ENCODE measurements at regions not wholly inside any gene's neighbourhood (a gene's known extent, or its start where the extent isn't known, plus 50 kb on each side); places are given as distances from the start of the nearest gene placed in this dataset.

DNA sequence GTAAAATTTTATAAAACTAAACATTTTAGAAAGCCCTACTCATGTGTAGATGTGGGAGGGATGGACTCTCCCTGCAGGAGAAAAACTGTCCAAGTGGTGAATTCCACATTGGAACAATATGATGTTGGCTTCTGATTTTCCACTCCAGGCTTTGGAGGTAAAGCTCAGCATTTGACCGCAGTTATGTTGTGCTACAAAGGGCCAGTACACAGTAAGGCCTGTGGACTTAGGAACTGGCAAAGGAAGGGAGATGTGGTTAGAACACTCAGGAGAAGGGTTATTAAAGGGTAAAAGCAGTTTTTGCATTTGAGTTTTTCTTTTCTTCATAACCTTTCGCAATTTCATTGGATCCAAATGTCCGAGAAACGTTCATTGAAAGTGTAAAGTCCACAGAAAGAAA, 150.3 kb upstream of the SASH1 start:
- no peaks in the 10 kb centered on the region for H4K20me1 ChIP-seq (ENCODE audit: insufficient read depth, low read length)
- peak overlapping the region; percentile 84 for H3K27ac ChIP-seq (ENCODE audit: low read depth, low read length)
- no peaks in the 10 kb centered on the region for H3K27me3 ChIP-seq (ENCODE audit: insufficient read depth, low read length)
- DNase-seq (ENCODE audit: insufficient read length, low spot score, missing footprints): peak; percentile 58
- no peaks in the 10 kb centered on the region for H3K79me2 ChIP-seq (ENCODE audit: insufficient read depth, low read length)
- TF ChIP-seq, protein P1, sequence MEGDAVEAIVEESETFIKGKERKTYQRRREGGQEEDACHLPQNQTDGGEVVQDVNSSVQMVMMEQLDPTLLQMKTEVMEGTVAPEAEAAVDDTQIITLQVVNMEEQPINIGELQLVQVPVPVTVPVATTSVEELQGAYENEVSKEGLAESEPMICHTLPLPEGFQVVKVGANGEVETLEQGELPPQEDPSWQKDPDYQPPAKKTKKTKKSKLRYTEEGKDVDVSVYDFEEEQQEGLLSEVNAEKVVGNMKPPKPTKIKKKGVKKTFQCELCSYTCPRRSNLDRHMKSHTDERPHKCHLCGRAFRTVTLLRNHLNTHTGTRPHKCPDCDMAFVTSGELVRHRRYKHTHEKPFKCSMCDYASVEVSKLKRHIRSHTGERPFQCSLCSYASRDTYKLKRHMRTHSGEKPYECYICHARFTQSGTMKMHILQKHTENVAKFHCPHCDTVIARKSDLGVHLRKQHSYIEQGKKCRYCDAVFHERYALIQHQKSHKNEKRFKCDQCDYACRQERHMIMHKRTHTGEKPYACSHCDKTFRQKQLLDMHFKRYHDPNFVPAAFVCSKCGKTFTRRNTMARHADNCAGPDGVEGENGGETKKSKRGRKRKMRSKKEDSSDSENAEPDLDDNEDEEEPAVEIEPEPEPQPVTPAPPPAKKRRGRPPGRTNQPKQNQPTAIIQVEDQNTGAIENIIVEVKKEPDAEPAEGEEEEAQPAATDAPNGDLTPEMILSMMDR (IDR thresholded peaks at IDR 0.05; ENCODE audit: extremely low read depth, low read depth, low read length): no peak
- no peaks in the 10 kb centered on the region for H3K36me3 ChIP-seq (ENCODE audit: insufficient read depth, low read length)
- H3K4me2 ChIP-seq (ENCODE audit: insufficient read depth, low read length): peak overlapping the region; percentile 76
- H3K9me3 ChIP-seq (ENCODE audit: low read depth, low read length): no peaks in the 10 kb centered on the region
- H3K4me1 ChIP-seq (ENCODE audit: insufficient read depth, low read length): peaks cover 25% of the 10 kb centered on the region
- H2AFZ ChIP-seq (ENCODE audit: low read length): no peak overlapping the region
- H3K4me3 ChIP-seq (ENCODE audit: insufficient read depth, low read length): peak overlapping the region; percentile 44

DNA sequence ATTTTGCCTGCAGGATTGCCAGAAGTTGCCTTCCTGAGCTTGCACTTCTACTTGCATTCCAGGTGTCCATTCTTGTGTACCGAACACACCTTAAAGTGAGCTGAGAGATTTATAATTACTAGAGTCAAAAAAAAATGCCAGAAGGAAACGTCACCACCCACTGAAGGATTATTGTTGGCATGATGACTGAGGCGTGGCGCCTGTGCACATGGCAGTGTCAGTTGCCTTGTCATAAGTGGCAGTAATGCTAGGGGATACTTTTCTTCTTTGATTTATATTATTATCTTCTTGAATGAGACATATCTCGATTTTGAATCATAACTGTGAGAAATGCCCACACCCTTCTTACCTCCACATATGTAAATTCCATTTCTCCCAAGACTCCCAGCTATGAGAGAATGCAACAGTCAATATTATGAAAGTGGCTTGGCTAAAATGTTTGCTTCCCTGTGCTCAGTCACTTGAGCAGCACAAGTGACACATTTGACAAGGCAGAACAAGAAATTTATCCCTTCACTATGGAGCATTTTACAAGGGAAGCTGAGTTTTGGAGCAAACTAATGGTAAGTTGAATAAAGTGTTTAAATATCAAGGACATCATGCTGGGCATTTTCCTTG, 149.5 kb upstream of the SASH1 start:
- H3K9me3 ChIP-seq (ENCODE audit: low read depth, low read length): no peaks in the 10 kb centered on the region
- H3K4me1 ChIP-seq (ENCODE audit: insufficient read depth, low read length): peaks cover 25% of the 10 kb centered on the region
- TF ChIP-seq, protein P1 (IDR thresholded peaks at IDR 0.05; ENCODE audit: extremely low read depth, low read depth, low read length): no peak
- H3K27ac ChIP-seq (ENCODE audit: low read depth, low read length): peak overlapping the region; percentile 67
- H3K27me3 ChIP-seq (ENCODE audit: insufficient read depth, low read length): no peaks in the 10 kb centered on the region
- H3K79me2 ChIP-seq (ENCODE audit: insufficient read depth, low read length): no peaks in the 10 kb centered on the region
- H3K36me3 ChIP-seq (ENCODE audit: insufficient read depth, low read length): no peaks in the 10 kb centered on the region
- H3K4me2 ChIP-seq (ENCODE audit: insufficient read depth, low read length): peak overlapping the region; percentile 76
- DNase-seq (ENCODE audit: insufficient read length, low spot score, missing footprints): no peak
- H3K4me3 ChIP-seq (ENCODE audit: insufficient read depth, low read length): peak overlapping the region; percentile 44
- H2AFZ ChIP-seq (ENCODE audit: low read length): no peak overlapping the region
- no peaks in the 10 kb centered on the region for H4K20me1 ChIP-seq (ENCODE audit: insufficient read depth, low read length)

DNA sequence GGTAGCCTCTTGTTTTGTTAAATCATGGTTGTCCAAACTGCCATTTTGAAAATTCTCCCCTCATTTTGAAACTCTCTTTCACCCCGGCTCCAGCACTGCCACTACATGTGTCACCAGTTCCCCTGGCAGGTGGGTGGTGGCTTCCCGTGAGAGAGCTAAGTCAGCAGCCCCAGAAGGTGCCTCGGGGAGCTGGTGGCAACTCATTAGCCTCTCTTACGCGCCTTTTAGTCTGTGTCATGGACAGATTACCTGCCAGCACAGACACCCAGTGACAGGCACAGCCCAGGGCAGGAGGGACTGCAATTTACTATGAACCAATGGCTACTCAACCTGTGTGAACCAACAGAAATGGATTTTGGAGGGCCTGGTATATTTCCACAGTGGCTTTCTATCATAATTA, 147.1 kb upstream of the SASH1 start:
- no peaks in the 10 kb centered on the region for H3K36me3 ChIP-seq (ENCODE audit: insufficient read depth, low read length)
- H2AFZ ChIP-seq (ENCODE audit: low read length): no peak overlapping the region
- no peaks in the 10 kb centered on the region for H4K20me1 ChIP-seq (ENCODE audit: insufficient read depth, low read length)
- H3K4me1 ChIP-seq (ENCODE audit: insufficient read depth, low read length): peaks cover 25% of the 10 kb centered on the region
- DNase-seq (ENCODE audit: insufficient read length, low spot score, missing footprints): no peak
- no peaks in the 10 kb centered on the region for H3K27me3 ChIP-seq (ENCODE audit: insufficient read depth, low read length)
- TF ChIP-seq, protein P1 (IDR thresholded peaks at IDR 0.05; ENCODE audit: extremely low read depth, low read depth, low read length): no peak
- H3K4me3 ChIP-seq (ENCODE audit: insufficient read depth, low read length): no peak overlapping the region
- no peaks in the 10 kb centered on the region for H3K9me3 ChIP-seq (ENCODE audit: low read depth, low read length)
- H3K79me2 ChIP-seq (ENCODE audit: insufficient read depth, low read length): no peaks in the 10 kb centered on the region
- H3K27ac ChIP-seq (ENCODE audit: low read depth, low read length): no peak overlapping the region
- H3K4me2 ChIP-seq (ENCODE audit: insufficient read depth, low read length): no peak overlapping the region

DNA sequence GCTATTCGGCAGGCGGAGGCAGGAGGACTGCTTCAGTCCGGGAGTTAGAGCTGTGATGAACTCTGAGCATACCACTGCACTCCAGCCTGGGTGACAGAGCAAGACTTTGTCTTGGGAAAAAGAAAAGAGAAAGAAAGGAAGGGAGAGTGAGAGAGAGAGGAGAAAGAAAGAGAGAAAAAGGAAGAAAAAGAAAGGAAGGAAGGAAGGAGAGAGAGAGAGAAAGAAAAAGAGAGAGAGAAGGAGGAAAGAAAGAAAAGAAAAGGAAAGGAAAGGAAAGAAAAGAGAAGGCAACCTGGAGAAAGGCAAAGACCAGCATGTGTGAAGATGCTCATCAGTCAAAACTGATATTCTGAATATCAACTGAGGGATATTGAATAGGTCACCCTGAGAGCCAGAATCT, 143.1 kb upstream of the SASH1 start:
- Histone ChIP-seq H3K4me3 (ENCODE audit: insufficient read depth, low read length) (no peak overlapping the region), H3K79me2 (ENCODE audit: insufficient read depth, low read length) (no peaks in the 10 kb centered on the region), H3K9me3 (ENCODE audit: low read depth, low read length) (no peaks in the 10 kb centered on the region), H3K4me2 (ENCODE audit: insufficient read depth, low read length) (no peak overlapping the region), H3K27ac (ENCODE audit: low read depth, low read length) (no peak overlapping the region), H3K4me1 (ENCODE audit: insufficient read depth, low read length) (peaks cover 17% of the 10 kb centered on the region), H3K27me3 (ENCODE audit: insufficient read depth, low read length) (peaks cover 3% of the 10 kb centered on the region), H4K20me1 (ENCODE audit: insufficient read depth, low read length) (no peaks in the 10 kb centered on the region), H2AFZ (ENCODE audit: low read length) (no peak overlapping the region), H3K36me3 (ENCODE audit: insufficient read depth, low read length) (no peaks in the 10 kb centered on the region)
- no peak for DNase-seq (ENCODE audit: insufficient read length, low spot score, missing footprints)
- TF ChIP-seq, protein P1 (IDR thresholded peaks at IDR 0.05; ENCODE audit: extremely low read depth, low read depth, low read length): no peak

Measured in osteoblast (primary cell).